ENCODE measurements at regions not wholly inside any gene's neighbourhood (a gene's known extent, or its start where the extent isn't known, plus 50 kb on each side); places are given as distances from the start of the nearest gene placed in this dataset.

DNA sequence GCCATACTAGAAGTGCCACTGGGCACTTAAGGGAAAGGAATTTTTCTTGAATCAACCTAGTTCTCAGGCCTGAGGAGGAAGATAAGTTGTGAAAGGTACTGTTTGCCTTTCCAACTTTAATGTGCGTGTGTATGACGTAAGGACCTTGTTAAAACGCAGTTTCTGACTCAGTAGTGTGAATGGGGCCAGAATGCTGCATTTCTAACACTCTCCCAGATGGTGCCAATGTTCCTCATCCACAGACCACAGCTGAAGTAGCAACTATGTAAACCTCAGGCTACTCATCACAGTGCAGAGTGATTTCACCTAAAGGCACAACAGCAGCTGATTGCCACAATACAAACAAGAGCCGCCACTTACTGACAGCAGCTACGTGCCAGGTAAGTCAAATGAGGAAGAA, 103.6 kb downstream of the OTOL1 start:
- TF ChIP-seq, protein P1, sequence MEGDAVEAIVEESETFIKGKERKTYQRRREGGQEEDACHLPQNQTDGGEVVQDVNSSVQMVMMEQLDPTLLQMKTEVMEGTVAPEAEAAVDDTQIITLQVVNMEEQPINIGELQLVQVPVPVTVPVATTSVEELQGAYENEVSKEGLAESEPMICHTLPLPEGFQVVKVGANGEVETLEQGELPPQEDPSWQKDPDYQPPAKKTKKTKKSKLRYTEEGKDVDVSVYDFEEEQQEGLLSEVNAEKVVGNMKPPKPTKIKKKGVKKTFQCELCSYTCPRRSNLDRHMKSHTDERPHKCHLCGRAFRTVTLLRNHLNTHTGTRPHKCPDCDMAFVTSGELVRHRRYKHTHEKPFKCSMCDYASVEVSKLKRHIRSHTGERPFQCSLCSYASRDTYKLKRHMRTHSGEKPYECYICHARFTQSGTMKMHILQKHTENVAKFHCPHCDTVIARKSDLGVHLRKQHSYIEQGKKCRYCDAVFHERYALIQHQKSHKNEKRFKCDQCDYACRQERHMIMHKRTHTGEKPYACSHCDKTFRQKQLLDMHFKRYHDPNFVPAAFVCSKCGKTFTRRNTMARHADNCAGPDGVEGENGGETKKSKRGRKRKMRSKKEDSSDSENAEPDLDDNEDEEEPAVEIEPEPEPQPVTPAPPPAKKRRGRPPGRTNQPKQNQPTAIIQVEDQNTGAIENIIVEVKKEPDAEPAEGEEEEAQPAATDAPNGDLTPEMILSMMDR (IDR thresholded peaks at IDR 0.05): no peak
- TF ChIP-seq POLR2A (IDR thresholded peaks at IDR 0.05): no peak
